Neural cell (in vitro differentiated cells): ENCODE measurements at regions not wholly inside any gene's neighbourhood (a gene's known extent, or its start where the extent isn't known, plus 50 kb on each side); places are given as distances from the start of the nearest gene placed in this dataset.

Experiments
- H2AFZ ChIP-seq: fragments of 200-600, 300-800 bp; sonication (generic), shearing (Covaris generic); 2 replicates; pipeline ENCODE4 v1.6.0; 2014; ENCODE audit warnings: low read depth, mild to moderate bottlenecking, antibody characterized with exemption, low read length, moderate library complexity
- H3F3A ChIP-seq: fragments of 200-600 bp; shearing (Covaris generic); 2 replicates; pipeline ENCODE4 v1.6.1; 2016; ENCODE audit warnings: mild to moderate bottlenecking, moderate library complexity, mixed read lengths, antibody characterized with exemption, low read length; ENCODE audit not compliant: insufficient read depth, poor library complexity, severe bottlenecking
- H3K27ac ChIP-seq: fragments of 200-600, 300-800 bp; sonication (generic), shearing (Covaris generic); 2 replicates; pipeline ENCODE4 v1.5.1; 2014; ENCODE audit warnings: mild to moderate bottlenecking, low read length, moderate library complexity
- H3K27me3 ChIP-seq: fragments of 300-800, 200-600 bp; sonication (generic), shearing (Covaris generic); 2 replicates; pipeline ENCODE4 v1.6.0; 2014; ENCODE audit warnings: mild to moderate bottlenecking, low read depth, low read length, moderate library complexity; ENCODE audit not compliant: insufficient read depth
- H3K36me3 ChIP-seq: fragments of 300-800, 200-600 bp; sonication (generic), shearing (Covaris generic); 2 replicates; pipeline ENCODE4 v1.5.1; 2014; ENCODE audit warnings: mild to moderate bottlenecking, antibody characterized with exemption, low read length, moderate library complexity; ENCODE audit not compliant: insufficient read depth
- H3K4me2 ChIP-seq: fragments of 300-800, 200-600 bp; sonication (generic), shearing (Covaris generic); 2 replicates; pipeline ENCODE4 v1.6.0; 2014; ENCODE audit warnings: mild to moderate bottlenecking, low read length
- H3K4me3 ChIP-seq: fragments of 300-800, 200-600 bp; sonication (generic), shearing (Covaris generic); 2 replicates; pipeline ENCODE4 v1.5.1; 2014; ENCODE audit warnings: mild to moderate bottlenecking, low read length, moderate library complexity
- H3K79me2 ChIP-seq: fragments of 200-600 bp; shearing (Covaris generic); replicated peaks from 2 replicates; pipeline ENCODE4 v1.6.0; 2014; ENCODE audit warnings: mild to moderate bottlenecking, low read length, moderate library complexity; ENCODE audit not compliant: insufficient read depth
- H3K9ac ChIP-seq: fragments of 300-800, 200-600 bp; sonication (generic), shearing (Covaris generic); 2 replicates; pipeline ENCODE4 v1.6.1; 2016; ENCODE audit warnings: mild to moderate bottlenecking, low read length, mixed read lengths
- H3K9me2 ChIP-seq: fragments of 200-600 bp; shearing (Covaris generic); 2 replicates; pipeline ENCODE4 v1.6.1; 2016; ENCODE audit warnings: mild to moderate bottlenecking, low read length, mixed read lengths; ENCODE audit not compliant: insufficient read depth
- H3K9me3 ChIP-seq: fragments of 200-600, 300-800 bp; sonication (generic), shearing (Covaris generic); 2 replicates; pipeline ENCODE4 v1.6.1; 2016; ENCODE audit warnings: mild to moderate bottlenecking, mixed run types, low read length, moderate library complexity, mixed read lengths
- H4K20me1 ChIP-seq: fragments of 200-600 bp; shearing (Covaris generic); 2 replicates; pipeline ENCODE4 v1.6.1; 2016; ENCODE audit warnings: mild to moderate bottlenecking, mixed run types; ENCODE audit not compliant: insufficient read depth
- EP300 ChIP-seq: fragments of 450-650 bp; conservative IDR thresholded peaks from 2 replicates; pipeline ENCODE4 v1.6.1; 2014; ENCODE audit warnings: antibody characterized with exemption, mild to moderate bottlenecking, moderate library complexity; ENCODE audit not compliant: poor library complexity, severe bottlenecking
- EZH2 ChIP-seq: fragments of 200-600, 300-800 bp; shearing (Covaris generic), sonication (generic); IDR thresholded peaks from 2 replicates; pipeline ENCODE4 v1.6.1; 2014; ENCODE audit warnings: antibody characterized with exemption, low read length, borderline replicate concordance, mild to moderate bottlenecking; ENCODE audit not compliant: insufficient read depth, poor library complexity, severe bottlenecking
- MXI1 ChIP-seq: fragments of 450-650 bp; conservative IDR thresholded peaks from 2 replicates; pipeline ENCODE4 v1.6.1; 2014; ENCODE audit warnings: antibody characterized with exemption, mild to moderate bottlenecking; ENCODE audit not compliant: poor library complexity, severe bottlenecking
- POLR2AphosphoS5 ChIP-seq: IDR thresholded peaks from 2 replicates; pipeline ENCODE4 v1.6.1; 2012
- RAD21 ChIP-seq: fragments of 450-650 bp; conservative IDR thresholded peaks from 2 replicates; pipeline ENCODE4 v1.6.1; 2014; ENCODE audit warnings: antibody characterized with exemption, mild to moderate bottlenecking, moderate library complexity
- REST ChIP-seq: IDR thresholded peaks from 2 replicates; pipeline ENCODE4 v1.6.1; 2012; ENCODE audit warnings: borderline replicate concordance
- SMC3 ChIP-seq: fragments of 450-650 bp; conservative IDR thresholded peaks from 2 replicates; pipeline ENCODE4 v1.6.1; 2014; ENCODE audit warnings: antibody characterized with exemption, mild to moderate bottlenecking, moderate library complexity; ENCODE audit not compliant: poor library complexity
- TAF1 ChIP-seq: IDR thresholded peaks from 2 replicates; pipeline ENCODE4 v1.6.1; 2012; ENCODE audit warnings: low read depth
- TF ChIP-seq, protein P1 (sequence below): fragments of 450-650 bp; IDR thresholded peaks from 2 replicates; pipeline ENCODE4 v1.5.1; 2014; ENCODE audit warnings: antibody characterized with exemption, mild to moderate bottlenecking, moderate library complexity; ENCODE audit not compliant: poor library complexity, severe bottlenecking

- Histone ChIP-seq H3K27ac (no peak overlapping the region), H3K27me3 (no peaks in the 10 kb centered on the region), H3K36me3 (no peaks in the 10 kb centered on the region), H3K4me2 (no peak overlapping the region), H4K20me1 (no peaks in the 10 kb centered on the region), H3K79me2 (no peaks in the 10 kb centered on the region), H3K9me3 (peaks cover 9% of the 10 kb centered on the region), H3F3A (no peaks in the 10 kb centered on the region), H2AFZ (no peak overlapping the region), H3K9ac (no peak overlapping the region), H3K4me3 (no peak overlapping the region), H3K9me2 (no peaks in the 10 kb centered on the region)
- no peak for TF ChIP-seq TAF1
- TF ChIP-seq MXI1 = no peak
- no peak for TF ChIP-seq RAD21
- no peak for TF ChIP-seq SMC3
- TF ChIP-seq POLR2AphosphoS5 = no peak
- TF ChIP-seq, protein P1, sequence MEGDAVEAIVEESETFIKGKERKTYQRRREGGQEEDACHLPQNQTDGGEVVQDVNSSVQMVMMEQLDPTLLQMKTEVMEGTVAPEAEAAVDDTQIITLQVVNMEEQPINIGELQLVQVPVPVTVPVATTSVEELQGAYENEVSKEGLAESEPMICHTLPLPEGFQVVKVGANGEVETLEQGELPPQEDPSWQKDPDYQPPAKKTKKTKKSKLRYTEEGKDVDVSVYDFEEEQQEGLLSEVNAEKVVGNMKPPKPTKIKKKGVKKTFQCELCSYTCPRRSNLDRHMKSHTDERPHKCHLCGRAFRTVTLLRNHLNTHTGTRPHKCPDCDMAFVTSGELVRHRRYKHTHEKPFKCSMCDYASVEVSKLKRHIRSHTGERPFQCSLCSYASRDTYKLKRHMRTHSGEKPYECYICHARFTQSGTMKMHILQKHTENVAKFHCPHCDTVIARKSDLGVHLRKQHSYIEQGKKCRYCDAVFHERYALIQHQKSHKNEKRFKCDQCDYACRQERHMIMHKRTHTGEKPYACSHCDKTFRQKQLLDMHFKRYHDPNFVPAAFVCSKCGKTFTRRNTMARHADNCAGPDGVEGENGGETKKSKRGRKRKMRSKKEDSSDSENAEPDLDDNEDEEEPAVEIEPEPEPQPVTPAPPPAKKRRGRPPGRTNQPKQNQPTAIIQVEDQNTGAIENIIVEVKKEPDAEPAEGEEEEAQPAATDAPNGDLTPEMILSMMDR = no peak
- TF ChIP-seq EZH2 = no peak
- TF ChIP-seq EP300 = no peak
- TF ChIP-seq REST = no peak
These were observed 144.4 kb upstream of the NR4A3 start for GRCh38 chr9:99677281-99677680.

- no peaks in the 10 kb centered on the region for H3K9me2 ChIP-seq
- no peaks in the 10 kb centered on the region for H3F3A ChIP-seq
- no peaks in the 10 kb centered on the region for H3K27me3 ChIP-seq
- H4K20me1 ChIP-seq = no peaks in the 10 kb centered on the region
- H3K36me3 ChIP-seq = no peaks in the 10 kb centered on the region
- no peak overlapping the region for H3K4me2 ChIP-seq
- H3K9ac ChIP-seq = no peak overlapping the region
- no peak for TF ChIP-seq TAF1
- TF ChIP-seq MXI1 = no peak
- TF ChIP-seq, protein P1 = no peak
- TF ChIP-seq EZH2 = no peak
- no peak for TF ChIP-seq REST
- TF ChIP-seq SMC3 = no peak
- no peak for TF ChIP-seq RAD21
- TF ChIP-seq POLR2AphosphoS5 = no peak
- no peaks in the 10 kb centered on the region for H3K79me2 ChIP-seq
- H3K27ac ChIP-seq = no peak overlapping the region
- peaks cover 9% of the 10 kb centered on the region for H3K9me3 ChIP-seq
- no peak overlapping the region for H3K4me3 ChIP-seq
- no peak overlapping the region for H2AFZ ChIP-seq
These were observed 143.1 kb upstream of the NR4A3 start for GRCh38 chr9:99678566-99678965.
